OCI-LY7 (cell line): ENCODE measurements at regions not wholly inside any gene's neighbourhood (a gene's known extent, or its start where the extent isn't known, plus 50 kb on each side); places are given as distances from the start of the nearest gene placed in this dataset.

Experiments used
- BruUV-seq: library from RNA; stranded (reverse); fragments of 400-500 nt; replicated peaks from 2 replicates; lab custom pipeline; 2021; lab: Mats Ljungman, UMichigan
- CTCF ChIA-PET: fragments of 300-600 bp; sonication (Branson Sonifier 250); formaldehyde crosslinking; loops from one replicate; lab custom pipeline; 2022; ENCODE audit warnings: antibody characterized with exemption; ENCODE audit not compliant: unreplicated experiment; lab: Charles Lee
- POLR2A ChIA-PET: fragments of 300-600 bp; sonication (Branson Sonifier 250); formaldehyde crosslinking; loops from one replicate; lab custom pipeline; 2022; ENCODE audit warnings: antibody characterized with exemption; lab: Charles Lee
- DNase-seq: peaks from one replicate; pipeline ENCODE4 v3.0.0-alpha.2; 2015; ENCODE audit warnings: low spot score
- H2AFZ ChIP-seq: fragments of 200-600 bp; sonication (generic), shearing (Covaris generic); 2 replicates; pipeline ENCODE4 v1.6.1; 2014; ENCODE audit warnings: mild to moderate bottlenecking, antibody characterized with exemption, low read length, moderate library complexity
- H3K27ac ChIP-seq: fragments of 200-600 bp; sonication (generic); 2 replicates; pipeline ENCODE4 v1.5.1; 2014; ENCODE audit warnings: mixed run types, low read depth, mild to moderate bottlenecking, moderate library complexity, low read length, inconsistent platforms; ENCODE audit not compliant: poor library complexity, severe bottlenecking
- H3K36me3 ChIP-seq: fragments of 200-600 bp; sonication (generic); 2 replicates; pipeline ENCODE4 v1.6.1; 2014; ENCODE audit warnings: mild to moderate bottlenecking, antibody characterized with exemption, low read length, moderate library complexity, mixed read lengths; ENCODE audit not compliant: insufficient read depth
- H3K4me1 ChIP-seq: fragments of 200-600 bp; sonication (generic); 2 replicates; pipeline ENCODE4 v1.5.1; 2014; ENCODE audit warnings: mild to moderate bottlenecking, low read length; ENCODE audit not compliant: insufficient read depth, poor library complexity, severe bottlenecking
- H3K4me2 ChIP-seq: fragments of 200-600 bp; sonication (generic); 2 replicates; pipeline ENCODE4 v1.6.1; 2014; ENCODE audit warnings: mild to moderate bottlenecking, low read length
- H3K4me3 ChIP-seq: fragments of 200-600 bp; sonication (generic); 2 replicates; pipeline ENCODE4 v1.5.1; 2014; ENCODE audit warnings: mild to moderate bottlenecking, low read depth, low read length; ENCODE audit not compliant: poor library complexity, severe bottlenecking
- H3K79me2 ChIP-seq: fragments of 200-600 bp; sonication (generic); 2 replicates; pipeline ENCODE4 v1.6.1; 2016; ENCODE audit warnings: low read depth, mild to moderate bottlenecking, low read length, moderate library complexity, mixed read lengths; ENCODE audit not compliant: insufficient read depth
- H3K9me2 ChIP-seq: fragments of 200-600 bp; sonication (generic); 2 replicates; pipeline ENCODE4 v1.6.1; 2016; ENCODE audit warnings: mild to moderate bottlenecking, low read length, mixed read lengths; ENCODE audit not compliant: insufficient read depth
- H3K9me3 ChIP-seq: fragments of 200-600 bp; sonication (generic); 2 replicates; pipeline ENCODE4 v1.6.1; 2014; ENCODE audit warnings: mild to moderate bottlenecking, mixed run types, low read length, mixed read lengths
- H4K20me1 ChIP-seq: fragments of 200-600 bp; sonication (generic); 2 replicates; pipeline ENCODE4 v1.6.1; 2014; ENCODE audit warnings: mild to moderate bottlenecking, antibody characterized with exemption, low read length, moderate library complexity, mixed read lengths; ENCODE audit not compliant: insufficient read depth
- CTCF ChIP-seq: fragments of 200-600 bp; sonication (generic); conservative IDR thresholded peaks from 2 replicates; pipeline ENCODE4 v1.5.1; 2014; ENCODE audit warnings: mild to moderate bottlenecking, antibody characterized with exemption, low read length, moderate library complexity, mixed read lengths
- EZH2phosphoT487 ChIP-seq: fragments of 200-600 bp; sonication (generic); IDR thresholded peaks from 2 replicates; pipeline ENCODE4 v1.6.1; 2018; ENCODE audit warnings: low read depth, borderline replicate concordance, mild to moderate bottlenecking, mixed run types, antibody characterized with exemption, low read length, moderate library complexity, mixed read lengths
- intact Hi-C: fragments of 100-400 bp; cut with micrococcal nuclease; formaldehyde crosslinking; loops from one replicate; pipeline ENCODE4 v1.10.0; 2022; ENCODE audit not compliant: unreplicated experiment

- Histone ChIP-seq H3K27ac (peak overlapping the region; percentile 46), H3K4me2 (peak overlapping the region; percentile 48; the same call in 1 of the 2 replicates), H3K9me3 (peaks cover 10% of the 10 kb centered on the region; the same call in 1 of the 2 replicates), H3K36me3 (no peaks in the 10 kb centered on the region; the same call in 1 of the 2 replicates), H3K4me1 (peaks cover 26% of the 10 kb centered on the region), H3K79me2 (no peaks in the 10 kb centered on the region), H3K4me3 (no peak overlapping the region), H2AFZ (peak overlapping the region; percentile 69; the same call in 1 of the 2 replicates), H4K20me1 (no peaks in the 10 kb centered on the region), H3K9me2 (no peaks in the 10 kb centered on the region)
- no peak for DNase-seq
- intact Hi-C loops, result no loop called here
- POLR2A ChIA-PET, result interaction anchor here (0.7 kb wide), 1 partner anchor 11 kb away, joined by 3 read pairs; no protein-coding TSS in a partner anchor
- TF ChIP-seq EZH2phosphoT487 (no peak), CTCF (no peak)
- CTCF ChIA-PET, result interaction anchor here (0.7 kb wide), 1 partner anchor 92 kb away, joined by 3 read pairs; no protein-coding TSS in a partner anchor
- BruUV-seq, result no TSS peak
Observed at GRCh38 chr22:47929646-47930185, 1167.3 kb downstream of the TBC1D22A start.

GRCh38 chr22:47929073-47929472, 1166.6 kb downstream of the TBC1D22A start:
- Histone ChIP-seq H2AFZ (peak overlapping the region; percentile 69; the same call in 1 of the 2 replicates), H3K79me2 (no peaks in the 10 kb centered on the region), H3K9me2 (no peaks in the 10 kb centered on the region), H3K9me3 (peaks cover 8% of the 10 kb centered on the region; the same call in 1 of the 2 replicates), H3K4me3 (no peak overlapping the region), H3K36me3 (no peaks in the 10 kb centered on the region; the same call in 1 of the 2 replicates), H3K4me1 (peaks cover 26% of the 10 kb centered on the region), H3K27ac (peak overlapping the region; percentile 46), H3K4me2 (peak overlapping the region; percentile 48), H4K20me1 (no peaks in the 10 kb centered on the region)
- peak; percentile 39 for DNase-seq
- BruUV-seq, result no TSS peak
- ChIA-PET POLR2A (interaction anchor here (0.7 to 1.3 kb wide), 6 partner anchors 8 to 30 kb away, joined by 3 to 7 read pairs (median 4); no protein-coding TSS in a partner anchor), CTCF (interaction anchor here (1.5 kb wide), 1 partner anchor 9 kb away, joined by 3 read pairs; no protein-coding TSS in a partner anchor)
- intact Hi-C loops, result no loop called here
- no peak for TF ChIP-seq EZH2phosphoT487
- TF ChIP-seq CTCF, result no peak

GRCh38 chr22:47928631-47929030, 1166.2 kb downstream of the TBC1D22A start:
- Histone ChIP-seq H4K20me1 (no peaks in the 10 kb centered on the region), H3K27ac (peak overlapping the region; percentile 46), H3K4me1 (peaks cover 26% of the 10 kb centered on the region), H2AFZ (peak overlapping the region; percentile 69), H3K79me2 (no peaks in the 10 kb centered on the region), H3K4me2 (peak overlapping the region; percentile 48), H3K36me3 (no peaks in the 10 kb centered on the region; the same call in 1 of the 2 replicates), H3K9me2 (no peaks in the 10 kb centered on the region), H3K9me3 (peaks cover 10% of the 10 kb centered on the region; the same call in 1 of the 2 replicates), H3K4me3 (no peak overlapping the region)
- ChIA-PET CTCF (interaction anchor here (1.5 kb wide), 1 partner anchor 9 kb away, joined by 3 read pairs; no protein-coding TSS in a partner anchor), POLR2A (interaction anchor here (0.5 to 1.3 kb wide), 9 partner anchors 8 to 162 kb away, joined by 3 to 7 read pairs (median 3); no protein-coding TSS in a partner anchor)
- BruUV-seq, result no TSS peak
- DNase-seq, result peak; percentile 56
- intact Hi-C loops, result no loop called here
- no peak for TF ChIP-seq CTCF
- TF ChIP-seq EZH2phosphoT487, result no peak
